Tibial nerve (tissue), 4 donors: ENCODE measurements at regions not wholly inside any gene's neighbourhood (a gene's known extent, or its start where the extent isn't known, plus 50 kb on each side); places are given as distances from the start of the nearest gene placed in this dataset.

Source experiments
- EP300 ChIP-seq, 2 donors: sonication (generic); formaldehyde crosslinking; IDR thresholded peaks; one replicate each; pipeline ENCODE4 v1.6.1; 2017; ENCODE audit warnings: antibody characterized with exemption in 2 of 2, mild to moderate bottlenecking in 1 of 2
- POLR2A ChIP-seq, 2 donors: fragments of 450-650 bp; IDR thresholded peaks; one replicate each; pipeline ENCODE4 v1.6.1; 2017; ENCODE audit warnings: antibody characterized with exemption in 2 of 2, mild to moderate bottlenecking in 2 of 2, moderate library complexity in 2 of 2
- TF ChIP-seq, protein P1 (sequence below), 5 experiments: fragments of 200-600 bp in 3 of 5; fragments of 450-650 bp in 2 of 5; sonication (generic) in 3 of 5; IDR thresholded peaks; one replicate each; pipeline ENCODE4 v1.5.1; 2016 to 2019; ENCODE audit warnings: antibody characterized with exemption in 5 of 5, mild to moderate bottlenecking in 3 of 5, moderate library complexity in 2 of 5

DNA sequence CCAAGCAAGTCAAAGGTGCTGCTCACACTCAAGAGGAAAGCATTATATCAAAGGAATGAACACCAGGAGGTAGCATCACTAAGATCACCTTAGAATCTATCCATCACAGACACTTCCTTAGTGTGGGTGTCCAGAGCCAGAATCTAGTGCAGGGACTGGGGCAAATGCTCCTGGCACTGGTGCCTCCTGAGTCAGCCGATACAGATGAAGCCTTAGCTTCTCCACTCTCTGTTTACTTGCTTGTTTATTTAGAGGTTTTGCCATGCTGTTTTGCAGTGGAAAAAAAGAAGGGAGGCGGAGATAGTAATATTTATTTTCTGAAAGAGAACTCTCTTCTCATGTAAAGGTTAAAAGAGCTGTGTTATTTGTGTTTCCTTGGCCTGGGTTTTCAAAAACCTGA lies 303.1 kb downstream of the WDR11 start:
- no peak for TF ChIP-seq EP300 (IDR thresholded peaks at IDR 0.05)
- TF ChIP-seq, protein P1, sequence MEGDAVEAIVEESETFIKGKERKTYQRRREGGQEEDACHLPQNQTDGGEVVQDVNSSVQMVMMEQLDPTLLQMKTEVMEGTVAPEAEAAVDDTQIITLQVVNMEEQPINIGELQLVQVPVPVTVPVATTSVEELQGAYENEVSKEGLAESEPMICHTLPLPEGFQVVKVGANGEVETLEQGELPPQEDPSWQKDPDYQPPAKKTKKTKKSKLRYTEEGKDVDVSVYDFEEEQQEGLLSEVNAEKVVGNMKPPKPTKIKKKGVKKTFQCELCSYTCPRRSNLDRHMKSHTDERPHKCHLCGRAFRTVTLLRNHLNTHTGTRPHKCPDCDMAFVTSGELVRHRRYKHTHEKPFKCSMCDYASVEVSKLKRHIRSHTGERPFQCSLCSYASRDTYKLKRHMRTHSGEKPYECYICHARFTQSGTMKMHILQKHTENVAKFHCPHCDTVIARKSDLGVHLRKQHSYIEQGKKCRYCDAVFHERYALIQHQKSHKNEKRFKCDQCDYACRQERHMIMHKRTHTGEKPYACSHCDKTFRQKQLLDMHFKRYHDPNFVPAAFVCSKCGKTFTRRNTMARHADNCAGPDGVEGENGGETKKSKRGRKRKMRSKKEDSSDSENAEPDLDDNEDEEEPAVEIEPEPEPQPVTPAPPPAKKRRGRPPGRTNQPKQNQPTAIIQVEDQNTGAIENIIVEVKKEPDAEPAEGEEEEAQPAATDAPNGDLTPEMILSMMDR (IDR thresholded peaks at IDR 0.05): no peak
- TF ChIP-seq POLR2A (IDR thresholded peaks at IDR 0.05): no peak
